ENCODE measurements at regions not wholly inside any gene's neighbourhood (a gene's known extent, or its start where the extent isn't known, plus 50 kb on each side); places are given as distances from the start of the nearest gene placed in this dataset.

- no peak overlapping the region for H3K9ac ChIP-seq (ENCODE audit: extremely low read depth, low read length, poor library complexity, severe bottlenecking)
- no peak overlapping the region for H3K27ac ChIP-seq (ENCODE audit: low read depth, low read length)
- DNase-seq, result no peak
- H3K9me3 ChIP-seq (ENCODE audit: control insufficient read depth, low read length), result no peaks in the 10 kb centered on the region
- WGBS, 2 experiments (ENCODE audit: insufficient coverage in 1 of 2, insufficient read length in 1 of 2), result 100% methylated on average over 1 of the region's 2 CpGs
- no peaks in the 10 kb centered on the region for H3K36me3 ChIP-seq (ENCODE audit: control insufficient read depth, insufficient read depth, low read length)
- Mint-ChIP-seq H3K4me1 (peaks cover 11% of the 10 kb centered on the region), H3K4me3 (no peak overlapping the region), H3K9me3 (no peaks in the 10 kb centered on the region), H3K27me3 (ENCODE audit: insufficient read depth) (no peaks in the 10 kb centered on the region), H3K36me3 (ENCODE audit: low read depth) (no peaks in the 10 kb centered on the region), H3K27ac (no peak overlapping the region)
- no peak overlapping the region for H3K4me3 ChIP-seq (ENCODE audit: low read length)
- no peaks in the 10 kb centered on the region for H3K27me3 ChIP-seq (ENCODE audit: control insufficient read depth, insufficient read depth, low read length, poor library complexity, severe bottlenecking)
- H3K4me1 ChIP-seq (ENCODE audit: control insufficient read depth, insufficient read depth, low read length), result no peaks in the 10 kb centered on the region
- TF ChIP-seq, protein P1, sequence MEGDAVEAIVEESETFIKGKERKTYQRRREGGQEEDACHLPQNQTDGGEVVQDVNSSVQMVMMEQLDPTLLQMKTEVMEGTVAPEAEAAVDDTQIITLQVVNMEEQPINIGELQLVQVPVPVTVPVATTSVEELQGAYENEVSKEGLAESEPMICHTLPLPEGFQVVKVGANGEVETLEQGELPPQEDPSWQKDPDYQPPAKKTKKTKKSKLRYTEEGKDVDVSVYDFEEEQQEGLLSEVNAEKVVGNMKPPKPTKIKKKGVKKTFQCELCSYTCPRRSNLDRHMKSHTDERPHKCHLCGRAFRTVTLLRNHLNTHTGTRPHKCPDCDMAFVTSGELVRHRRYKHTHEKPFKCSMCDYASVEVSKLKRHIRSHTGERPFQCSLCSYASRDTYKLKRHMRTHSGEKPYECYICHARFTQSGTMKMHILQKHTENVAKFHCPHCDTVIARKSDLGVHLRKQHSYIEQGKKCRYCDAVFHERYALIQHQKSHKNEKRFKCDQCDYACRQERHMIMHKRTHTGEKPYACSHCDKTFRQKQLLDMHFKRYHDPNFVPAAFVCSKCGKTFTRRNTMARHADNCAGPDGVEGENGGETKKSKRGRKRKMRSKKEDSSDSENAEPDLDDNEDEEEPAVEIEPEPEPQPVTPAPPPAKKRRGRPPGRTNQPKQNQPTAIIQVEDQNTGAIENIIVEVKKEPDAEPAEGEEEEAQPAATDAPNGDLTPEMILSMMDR (conservative IDR thresholded peaks at IDR 0.05), result no peak
Observed at GRCh38 chr15:93497291-93497690, 408.3 kb upstream of the RGMA start.

- Mint-ChIP-seq H3K36me3 (ENCODE audit: low read depth) (no peaks in the 10 kb centered on the region), H3K27ac (no peak overlapping the region), H3K4me1 (peaks cover 11% of the 10 kb centered on the region), H3K27me3 (ENCODE audit: insufficient read depth) (no peaks in the 10 kb centered on the region), H3K9me3 (no peaks in the 10 kb centered on the region), H3K4me3 (no peak overlapping the region)
- Histone ChIP-seq H3K36me3 (ENCODE audit: control insufficient read depth, insufficient read depth, low read length) (no peaks in the 10 kb centered on the region), H3K4me1 (ENCODE audit: control insufficient read depth, insufficient read depth, low read length) (no peaks in the 10 kb centered on the region), H3K27me3 (ENCODE audit: control insufficient read depth, insufficient read depth, low read length, poor library complexity, severe bottlenecking) (no peaks in the 10 kb centered on the region), H3K27ac (ENCODE audit: low read depth, low read length) (no peak overlapping the region), H3K9ac (ENCODE audit: extremely low read depth, low read length, poor library complexity, severe bottlenecking) (no peak overlapping the region), H3K4me3 (ENCODE audit: low read length) (no peak overlapping the region), H3K9me3 (ENCODE audit: control insufficient read depth, low read length) (no peaks in the 10 kb centered on the region)
- TF ChIP-seq, protein P1 (conservative IDR thresholded peaks at IDR 0.05), result no peak
- 68 to 89% methylated on average over 2 to 5 of the region's 5 CpGs for WGBS, 2 experiments (ENCODE audit: insufficient coverage in 1 of 2, insufficient read length in 1 of 2)
- no peak for DNase-seq
Observed at GRCh38 chr15:93496888-93497287, 407.9 kb upstream of the RGMA start.

GRCh38 chr15:93495799-93496637, 407.0 kb upstream of the RGMA start:
- H3K27ac Mint-ChIP-seq, result peak overlapping the region; percentile 60
- no peak overlapping the region for H3K9ac ChIP-seq (ENCODE audit: extremely low read depth, low read length, poor library complexity, severe bottlenecking)

More at GRCh38 chr15:93495799-93496637, 407.0 kb upstream of the RGMA start:
- H3K4me1 Mint-ChIP-seq, result peaks cover 11% of the 10 kb centered on the region
- DNase-seq, result no peak
- H3K9me3 Mint-ChIP-seq, result no peaks in the 10 kb centered on the region
- no peak overlapping the region for H3K4me3 ChIP-seq (ENCODE audit: low read length)
- H3K27me3 Mint-ChIP-seq (ENCODE audit: insufficient read depth), result no peaks in the 10 kb centered on the region
- H3K36me3 ChIP-seq (ENCODE audit: control insufficient read depth, insufficient read depth, low read length), result no peaks in the 10 kb centered on the region
- H3K36me3 Mint-ChIP-seq (ENCODE audit: low read depth), result no peaks in the 10 kb centered on the region
- H3K27me3 ChIP-seq (ENCODE audit: control insufficient read depth, insufficient read depth, low read length, poor library complexity, severe bottlenecking), result no peaks in the 10 kb centered on the region
- no peak overlapping the region for H3K27ac ChIP-seq (ENCODE audit: low read depth, low read length)
- TF ChIP-seq, protein P1 (conservative IDR thresholded peaks at IDR 0.05), result peak; percentile 30
- no peak overlapping the region for H3K4me3 Mint-ChIP-seq
- no peaks in the 10 kb centered on the region for H3K4me1 ChIP-seq (ENCODE audit: control insufficient read depth, insufficient read depth, low read length)
- no peaks in the 10 kb centered on the region for H3K9me3 ChIP-seq (ENCODE audit: control insufficient read depth, low read length)
- 63 to 72% methylated on average over 2 to 9 of the region's 9 CpGs for WGBS, 2 experiments (ENCODE audit: insufficient coverage in 1 of 2, insufficient read length in 1 of 2)

Data from endodermal cell (in vitro differentiated cells).